BJ (cell line): ENCODE measurements at regions not wholly inside any gene's neighbourhood (a gene's known extent, or its start where the extent isn't known, plus 50 kb on each side); places are given as distances from the start of the nearest gene placed in this dataset.

Source experiments
- CTCF ChIA-PET: fragments of 350-600 bp; formaldehyde crosslinking; extraction: SDS; loops from one replicate; lab custom pipeline; 2021; ENCODE audit warnings: antibody characterized with exemption, inconsistent platforms; lab: Yijun Ruan, JAX
- POLR2A ChIA-PET: fragments of 300-600 bp; sonication (Branson Sonifier 250); formaldehyde crosslinking; extraction: SDS; loops from one replicate; lab custom pipeline; 2021; ENCODE audit warnings: antibody characterized with exemption; lab: Charles Lee
- DNase-seq: peaks from one replicate; pipeline ENCODE4 v3.0.0-alpha.2; 2011; ENCODE audit warnings: low read depth
- H3K27me3 ChIP-seq: 2 replicates; pipeline ENCODE4 v1.6.0; 2011; ENCODE audit warnings: low read length; ENCODE audit not compliant: control insufficient read depth, insufficient read depth
- H3K36me3 ChIP-seq: 2 replicates; pipeline ENCODE4 v1.5.1; 2011; ENCODE audit warnings: low read length; ENCODE audit not compliant: control insufficient read depth, insufficient read depth
- H3K4me3 ChIP-seq: 2 replicates; pipeline ENCODE4 v1.5.1; 2011; ENCODE audit warnings: low read depth, mild to moderate bottlenecking, control low read depth, low read length
- CTCF ChIP-seq: IDR thresholded peaks from 2 replicates; pipeline ENCODE4 v1.5.1; 2011; ENCODE audit warnings: low read depth, mild to moderate bottlenecking, control low read depth, inconsistent platforms, low read length, moderate library complexity; ENCODE audit not compliant: insufficient read depth

DNA sequence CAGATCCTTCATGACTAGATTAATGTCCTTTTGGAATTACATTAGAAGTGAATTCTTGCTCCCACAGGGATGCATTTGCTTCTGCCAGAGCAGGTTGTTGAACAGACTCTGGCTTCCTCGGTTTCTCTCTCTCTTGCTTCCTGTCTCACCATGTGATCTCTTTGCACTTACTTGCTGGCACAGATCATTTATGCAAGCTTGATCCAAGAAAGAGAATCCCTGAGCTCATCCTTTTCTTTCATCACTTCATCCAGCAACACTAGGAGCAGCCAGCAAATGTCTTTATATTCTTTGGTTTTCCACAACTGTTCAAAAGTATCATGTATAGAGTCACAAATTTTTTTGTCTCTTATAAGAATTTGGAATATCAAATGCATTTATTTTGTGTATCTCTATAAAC, 313.5 kb downstream of the ZNF326 start:
- no peak for TF ChIP-seq CTCF

DNA sequence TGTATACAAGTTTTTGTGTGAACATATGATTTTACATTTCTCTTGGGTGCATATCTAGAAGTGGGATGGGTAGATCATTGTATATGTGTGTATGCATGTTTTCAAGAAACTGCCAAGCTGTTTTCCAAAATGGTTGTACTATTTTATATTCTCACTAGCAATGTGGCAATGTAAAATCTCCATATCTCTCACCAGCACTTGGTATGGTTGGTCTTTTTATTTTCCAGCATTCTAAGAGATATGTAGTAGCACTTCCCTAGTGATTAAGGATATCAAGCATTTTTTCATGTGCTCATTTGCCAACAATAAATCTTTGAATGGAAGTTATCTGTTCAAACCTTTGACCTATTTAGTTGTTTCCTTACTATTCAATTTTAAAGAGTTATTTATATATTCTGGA, 310.7 kb downstream of the ZNF326 start:
- Histone ChIP-seq H3K4me3 (no peak overlapping the region), H3K27me3 (no peaks in the 10 kb centered on the region), H3K36me3 (no peaks in the 10 kb centered on the region)
- no peak for DNase-seq
- no peak for TF ChIP-seq CTCF
- POLR2A ChIA-PET: no interaction called here
- CTCF ChIA-PET: no interaction called here

More for the DNA sequence above, 313.5 kb downstream of the ZNF326 start:
- no peak for DNase-seq
- ChIA-PET CTCF (no interaction called here), POLR2A (no interaction called here)
- no peaks in the 10 kb centered on the region for H3K27me3 ChIP-seq
- no peaks in the 10 kb centered on the region for H3K36me3 ChIP-seq
- no peak overlapping the region for H3K4me3 ChIP-seq

DNA sequence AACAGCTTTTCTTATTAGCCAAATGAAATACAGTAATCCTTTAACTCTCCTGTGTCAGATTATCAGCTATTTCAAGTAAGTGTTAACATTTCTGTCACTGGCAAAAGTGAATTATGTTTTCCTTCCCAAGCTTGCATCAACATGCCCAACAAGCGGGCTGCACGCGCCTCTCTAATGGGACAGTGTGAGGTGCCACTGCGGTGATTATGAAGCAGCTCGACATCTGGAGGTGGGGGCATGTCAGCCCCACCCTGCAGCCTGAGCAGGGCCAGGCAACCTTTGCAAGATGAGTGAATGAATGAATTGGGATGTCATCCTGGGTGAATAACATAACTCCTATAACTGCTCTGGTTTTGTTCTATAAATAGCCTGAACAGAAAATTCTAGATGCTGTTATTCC, 301.4 kb downstream of the ZNF326 start:
- H3K27me3 ChIP-seq: no peaks in the 10 kb centered on the region
- ChIA-PET CTCF (no interaction called here), POLR2A (no interaction called here)
- no peaks in the 10 kb centered on the region for H3K36me3 ChIP-seq
- TF ChIP-seq CTCF: no peak
- no peak for DNase-seq
- no peak overlapping the region for H3K4me3 ChIP-seq

- POLR2A ChIA-PET: no interaction called here
- Histone ChIP-seq H3K4me3 (no peak overlapping the region), H3K36me3 (no peaks in the 10 kb centered on the region), H3K27me3 (no peaks in the 10 kb centered on the region)
- no peak for DNase-seq
- CTCF ChIA-PET: no interaction called here
- no peak for TF ChIP-seq CTCF
These were observed 300.6 kb downstream of the ZNF326 start for GRCh38 chr1:90295534-90295933.

DNA sequence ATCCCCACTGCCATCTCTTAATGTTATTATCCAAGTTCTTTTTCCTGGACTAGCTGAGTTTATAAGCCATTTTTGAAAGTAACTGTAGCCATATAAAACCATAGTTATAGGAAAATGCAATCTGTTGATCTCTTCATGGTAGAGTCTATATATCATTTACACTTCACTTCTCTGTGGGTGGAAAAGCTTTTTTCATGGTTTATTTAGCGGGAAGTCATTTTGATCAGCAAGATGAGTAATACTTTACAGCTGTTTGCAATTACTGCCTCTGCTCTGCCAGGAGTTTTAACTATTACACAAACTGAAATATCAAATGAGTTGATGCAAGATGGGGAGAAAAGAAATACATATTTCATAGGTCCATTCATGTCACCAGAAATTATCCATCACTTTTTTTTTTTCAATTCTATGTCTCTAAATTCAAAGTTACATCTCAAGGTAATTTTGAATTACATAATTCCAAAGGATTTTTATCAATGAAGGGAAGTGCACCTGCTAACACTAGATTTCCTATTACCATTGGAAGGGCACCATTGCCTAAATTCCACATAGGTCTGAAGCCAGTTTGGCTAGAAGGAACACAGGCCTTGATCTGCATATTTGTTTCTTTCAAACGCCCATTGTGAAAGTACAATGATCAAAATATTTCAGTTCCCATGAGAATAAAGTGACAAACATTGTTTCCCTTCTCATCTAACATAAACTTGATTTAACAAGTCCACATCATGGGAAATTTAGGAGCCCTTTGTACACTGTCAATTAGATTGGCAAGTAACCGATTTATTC, 296.7 kb downstream of the ZNF326 start:
- H3K27me3 ChIP-seq: no peaks in the 10 kb centered on the region
- CTCF ChIA-PET: no interaction called here
- TF ChIP-seq CTCF: no peak
- H3K4me3 ChIP-seq: no peak overlapping the region
- H3K36me3 ChIP-seq: no peaks in the 10 kb centered on the region
- POLR2A ChIA-PET: no interaction called here
- DNase-seq: no peak
